Naive B cell (primary cell): ENCODE measurements at regions not wholly inside any gene's neighbourhood (a gene's known extent, or its start where the extent isn't known, plus 50 kb on each side); places are given as distances from the start of the nearest gene placed in this dataset.

Experiments
- ATAC-seq, 2 donors: fragments of 150-1000 bp; cut with Tn5 transposase; 2 replicates each; pipeline ENCODE4 v1.10.0; 2021; ENCODE audit warnings: low read depth in 2 of 2, mild to moderate bottlenecking in 2 of 2, moderate library complexity in 2 of 2
- DNase-seq: peaks from one replicate; pipeline ENCODE4 v3.0.0; 2022
- H3K27ac Mint-ChIP-seq, 6 donors: one replicate each; pipeline ENCODE4 v1.8.0; 2020 to 2022; ENCODE audit warnings: mild to moderate bottlenecking in 6 of 6, mixed read lengths in 6 of 6, moderate library complexity in 5 of 6, inconsistent platforms in 2 of 6
- H3K27me3 Mint-ChIP-seq, 3 donors: one replicate each; pipeline ENCODE4 v1.8.0; 2021 to 2022; ENCODE audit warnings: mixed read lengths in 3 of 3, mild to moderate bottlenecking in 1 of 3
- H3K36me3 Mint-ChIP-seq, 2 donors: one replicate each; pipeline ENCODE4 v1.8.0; 2020 to 2022; ENCODE audit warnings: mixed read lengths in 2 of 2, inconsistent platforms in 1 of 2, mild to moderate bottlenecking in 1 of 2
- H3K4me1 Mint-ChIP-seq, 3 donors: one replicate each; pipeline ENCODE4 v1.8.0; 2020 to 2022; ENCODE audit warnings: mixed read lengths in 3 of 3, inconsistent platforms in 1 of 3, mild to moderate bottlenecking in 1 of 3, moderate library complexity in 1 of 3
- H3K4me3 Mint-ChIP-seq, 8 donors: one replicate each; pipeline ENCODE4 v1.8.0; 2020 to 2022; ENCODE audit warnings: mild to moderate bottlenecking in 8 of 8, mixed read lengths in 8 of 8, moderate library complexity in 8 of 8, inconsistent platforms in 2 of 8
- H3K9me3 Mint-ChIP-seq, 7 donors: one replicate each; pipeline ENCODE4 v1.8.0; 2020 to 2022; ENCODE audit warnings: mixed read lengths in 7 of 7, mild to moderate bottlenecking in 5 of 7, inconsistent platforms in 2 of 7, moderate library complexity in 1 of 7

DNA sequence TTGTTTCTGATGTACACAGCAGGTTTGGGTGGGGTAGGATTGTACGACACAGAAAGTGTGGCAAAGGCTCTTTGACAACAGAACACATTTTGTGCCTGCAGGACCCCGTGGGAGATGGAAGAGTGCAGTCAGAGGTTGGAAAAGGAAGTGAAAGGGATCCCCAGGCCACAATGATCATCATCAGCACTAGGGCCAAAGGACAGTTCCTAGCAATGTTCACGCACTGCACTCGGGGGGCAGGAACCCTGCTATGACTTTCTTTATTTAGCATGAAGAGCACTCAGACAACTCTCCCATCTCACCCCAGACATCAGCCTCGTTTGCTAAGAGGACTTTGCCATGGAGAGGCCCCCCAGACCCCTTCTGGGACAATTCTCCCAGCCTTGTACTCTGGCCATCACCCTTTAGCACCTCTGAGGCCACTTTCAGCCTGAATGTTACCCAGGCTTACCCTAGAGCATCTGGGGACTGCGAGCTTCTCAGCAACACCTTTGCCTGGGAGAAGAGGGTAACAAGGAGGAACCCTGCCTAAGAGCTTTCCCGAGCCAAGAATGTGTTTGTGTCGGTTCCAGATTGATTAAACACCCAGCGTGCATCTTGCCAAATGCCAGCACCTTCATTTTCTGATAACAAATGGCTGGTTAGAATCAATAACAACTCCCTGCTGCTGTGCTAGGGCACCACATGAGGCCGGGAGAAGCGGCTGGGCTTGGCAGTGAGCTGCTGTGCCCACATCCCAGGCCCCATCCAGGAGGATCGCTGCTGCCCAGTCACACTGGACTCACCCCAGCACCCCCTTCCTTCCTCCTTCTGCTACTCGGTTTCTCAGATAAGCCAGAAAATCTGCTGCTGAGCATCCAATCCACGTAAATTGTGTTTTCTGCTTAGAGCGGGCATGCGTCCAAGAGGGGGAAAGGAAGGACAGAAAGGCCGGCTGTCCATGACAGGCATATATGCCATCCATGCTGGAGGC is 633.1 kb downstream of the AJAP1 start:
- Mint-ChIP-seq H3K36me3 (no peaks in the 10 kb centered on the region), H3K4me1 (no peaks in the 10 kb centered on the region), H3K9me3 (peaks cover 0 to 24% (median 0%) of the 10 kb centered on the region in 7 donors), H3K4me3 (no peak overlapping the region), H3K27me3 (peaks cover 0 to 24% (median 8%) of the 10 kb centered on the region in 3 donors), H3K27ac (no peak overlapping the region)
- no peak for ATAC-seq
- DNase-seq, result no peak

DNA sequence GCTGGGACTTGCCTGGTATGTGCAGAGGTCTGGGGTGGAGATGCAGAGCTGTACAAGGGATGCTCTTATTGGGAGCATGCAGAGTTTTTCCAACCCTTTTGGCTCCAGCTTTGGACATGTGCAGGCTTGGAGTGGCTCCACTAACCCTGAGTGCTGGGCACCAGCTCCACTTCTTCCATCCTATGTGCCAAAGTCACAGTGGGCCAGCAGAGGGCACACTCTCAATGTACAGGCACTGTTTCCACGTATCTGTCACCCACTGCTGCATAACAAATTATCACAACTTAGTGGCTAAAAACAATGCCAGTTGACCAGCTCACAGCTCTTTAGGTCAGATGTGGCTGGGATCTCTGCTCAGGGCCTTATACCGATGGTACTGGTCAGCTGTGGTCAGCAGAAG is 631.8 kb downstream of the AJAP1 start:
- no peak overlapping the region for H3K27ac Mint-ChIP-seq
- H3K9me3 Mint-ChIP-seq, result peaks cover 0 to 29% (median 0%) of the 10 kb centered on the region in 7 donors
- DNase-seq (no peak), ATAC-seq (no peak)
- no peak overlapping the region for H3K4me3 Mint-ChIP-seq
- H3K4me1 Mint-ChIP-seq, result no peaks in the 10 kb centered on the region
- H3K36me3 Mint-ChIP-seq, result no peaks in the 10 kb centered on the region
- peaks cover 0 to 31% (median 8%) of the 10 kb centered on the region in 3 donors for H3K27me3 Mint-ChIP-seq

DNA sequence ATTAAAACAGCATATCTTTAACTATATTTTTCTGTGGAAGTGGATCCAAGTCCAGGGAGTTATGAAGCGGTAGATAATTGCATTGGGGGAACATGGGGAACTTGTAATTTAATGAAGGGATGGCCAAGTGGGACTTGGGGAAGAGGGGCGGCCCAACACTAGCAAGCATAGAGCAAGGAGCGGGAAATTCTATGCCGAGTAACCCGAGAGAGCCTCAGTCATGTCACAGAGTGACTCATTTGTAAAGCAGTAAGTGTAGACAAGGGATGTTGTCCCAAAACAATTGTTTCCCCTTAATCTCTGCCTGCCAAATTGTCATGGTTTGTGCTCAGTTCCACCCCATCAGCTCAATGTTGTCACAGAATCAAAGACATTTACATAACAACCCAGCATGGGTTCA is 620.1 kb downstream of the AJAP1 start:
- ATAC-seq, result no peak
- Mint-ChIP-seq H3K27ac (no peak overlapping the region), H3K9me3 (peaks cover 0 to 8% (median 2%) of the 10 kb centered on the region in 7 donors), H3K4me3 (no peak overlapping the region), H3K27me3 (peaks cover 0 to 5% (median 0%) of the 10 kb centered on the region in 3 donors), H3K36me3 (no peaks in the 10 kb centered on the region), H3K4me1 (no peaks in the 10 kb centered on the region)
- DNase-seq, result no peak

DNA sequence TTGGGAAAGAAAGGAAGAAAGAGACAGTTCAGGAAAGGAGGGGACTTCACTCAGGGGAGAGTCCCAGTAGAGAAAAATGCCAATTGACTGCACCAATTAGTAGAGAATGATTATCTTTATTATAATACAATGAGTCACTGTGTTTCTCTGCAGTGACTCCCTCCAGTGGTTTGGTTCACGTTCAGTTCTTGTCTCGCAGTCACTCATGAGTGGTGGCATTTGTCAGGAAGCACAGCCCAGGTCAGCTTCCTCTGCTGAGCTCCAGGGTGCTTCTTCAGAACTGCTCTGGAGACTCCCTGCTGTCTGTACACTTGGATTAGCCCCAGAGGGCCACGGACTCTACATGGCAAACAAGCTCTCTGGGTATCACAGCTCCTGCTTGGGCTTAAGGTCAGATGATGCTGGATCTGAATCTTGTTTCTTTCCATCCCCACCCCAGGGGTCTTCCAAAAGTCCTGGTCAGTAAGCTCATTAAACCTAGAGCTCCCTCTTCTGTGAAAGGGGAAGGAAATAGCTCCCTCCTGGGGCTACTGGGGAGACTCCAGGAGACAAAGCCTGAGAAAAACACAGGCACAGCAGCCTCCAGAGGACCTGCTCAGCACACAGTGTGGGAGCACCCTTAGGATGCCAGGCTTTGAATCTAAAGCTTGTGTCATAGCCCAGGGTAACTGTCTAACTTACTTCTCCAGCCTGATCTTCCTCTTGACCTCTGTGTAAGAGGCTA is 619.0 kb downstream of the AJAP1 start:
- no peak for ATAC-seq
- H3K27ac Mint-ChIP-seq, result no peak overlapping the region
- no peak overlapping the region for H3K4me3 Mint-ChIP-seq
- no peaks in the 10 kb centered on the region for H3K4me1 Mint-ChIP-seq
- H3K27me3 Mint-ChIP-seq, result peaks cover 0 to 5% (median 0%) of the 10 kb centered on the region in 3 donors
- DNase-seq, result no peak
- H3K9me3 Mint-ChIP-seq, result peaks cover 0 to 14% (median 5%) of the 10 kb centered on the region in 7 donors
- peaks cover 0 to 6% of the 10 kb centered on the region in 2 donors for H3K36me3 Mint-ChIP-seq

DNA sequence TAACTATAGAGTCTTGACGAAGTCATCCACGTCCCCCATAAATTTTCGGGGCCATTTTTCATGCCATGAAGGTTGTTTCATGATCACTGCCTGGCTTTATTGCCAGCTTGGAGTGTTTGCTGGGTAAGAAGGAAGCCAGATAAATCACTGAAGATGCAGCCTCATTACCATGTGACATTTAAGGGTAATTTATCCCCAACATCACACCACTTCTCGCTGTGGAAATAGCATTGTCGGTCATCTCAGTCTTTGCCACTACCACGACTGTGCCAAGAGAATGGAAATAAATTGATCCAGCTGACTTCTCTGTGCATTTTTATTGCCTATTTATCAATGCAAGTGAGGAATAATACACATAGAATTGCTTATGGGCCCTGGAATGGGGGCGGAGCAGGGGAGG is 617.9 kb downstream of the AJAP1 start:
- H3K36me3 Mint-ChIP-seq, result peaks cover 0 to 7% of the 10 kb centered on the region in 2 donors
- peaks cover 0 to 14% (median 5%) of the 10 kb centered on the region in 7 donors for H3K9me3 Mint-ChIP-seq
- H3K27ac Mint-ChIP-seq, result no peak overlapping the region
- no peak for DNase-seq
- H3K4me1 Mint-ChIP-seq, result no peaks in the 10 kb centered on the region
- peaks cover 0 to 10% (median 0%) of the 10 kb centered on the region in 3 donors for H3K27me3 Mint-ChIP-seq
- H3K4me3 Mint-ChIP-seq, result peak overlapping the region in 1 of 8 donors; percentile 48
- ATAC-seq, result no peak

DNA sequence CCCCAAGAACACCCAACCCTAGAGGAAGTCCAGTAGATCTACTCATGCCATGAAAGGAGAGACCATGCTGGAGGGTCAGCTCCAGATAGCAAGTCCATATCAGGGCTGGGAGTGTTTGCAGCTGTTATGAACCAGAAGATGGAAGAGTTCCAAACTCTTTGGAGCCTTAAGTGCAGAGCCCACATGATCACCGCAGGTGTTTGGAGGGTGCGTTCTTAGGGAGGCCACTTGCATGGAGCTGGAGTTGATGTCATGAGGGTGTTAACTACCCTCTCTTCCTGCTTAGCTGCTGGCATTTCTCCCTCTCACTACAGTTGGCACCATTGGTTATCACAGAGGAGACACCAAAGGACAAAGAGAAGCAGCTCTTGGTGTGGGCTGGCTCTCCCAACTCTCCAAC is 616.9 kb downstream of the AJAP1 start:
- Mint-ChIP-seq H3K4me1 (no peaks in the 10 kb centered on the region), H3K27ac (no peak overlapping the region), H3K9me3 (peaks cover 0 to 14% (median 5%) of the 10 kb centered on the region in 7 donors), H3K4me3 (no peak overlapping the region), H3K27me3 (peaks cover 0 to 13% (median 0%) of the 10 kb centered on the region in 3 donors), H3K36me3 (peaks cover 0 to 7% of the 10 kb centered on the region in 2 donors)
- ATAC-seq, result no peak
- DNase-seq, result no peak

DNA sequence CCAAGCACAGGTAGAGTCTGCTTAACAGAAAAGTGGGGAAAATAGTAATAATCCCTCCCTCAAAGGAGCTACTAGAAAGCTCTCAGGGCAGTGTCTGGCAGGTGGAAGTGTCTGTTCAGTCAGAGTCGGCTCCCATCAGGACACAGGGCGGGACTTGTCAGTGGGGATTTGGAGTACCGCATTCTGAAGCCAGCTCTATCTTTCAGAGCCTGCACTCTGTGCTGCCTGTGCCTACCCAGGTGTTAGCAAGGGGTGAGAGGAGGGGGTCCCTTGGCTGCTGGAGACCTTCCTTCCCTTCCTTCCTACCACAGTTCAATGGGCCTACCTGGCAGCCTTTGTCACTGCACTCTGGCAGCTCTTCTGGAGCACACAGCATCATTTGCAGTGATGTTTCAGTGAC is 615.5 kb downstream of the AJAP1 start:
- peaks cover 0 to 14% (median 5%) of the 10 kb centered on the region in 7 donors for H3K9me3 Mint-ChIP-seq
- ATAC-seq (no peak), DNase-seq (no peak)
- no peaks in the 10 kb centered on the region for H3K4me1 Mint-ChIP-seq
- no peak overlapping the region for H3K4me3 Mint-ChIP-seq
- H3K36me3 Mint-ChIP-seq, result peaks cover 0 to 7% of the 10 kb centered on the region in 2 donors
- peaks cover 0 to 13% (median 0%) of the 10 kb centered on the region in 3 donors for H3K27me3 Mint-ChIP-seq
- no peak overlapping the region for H3K27ac Mint-ChIP-seq

DNA sequence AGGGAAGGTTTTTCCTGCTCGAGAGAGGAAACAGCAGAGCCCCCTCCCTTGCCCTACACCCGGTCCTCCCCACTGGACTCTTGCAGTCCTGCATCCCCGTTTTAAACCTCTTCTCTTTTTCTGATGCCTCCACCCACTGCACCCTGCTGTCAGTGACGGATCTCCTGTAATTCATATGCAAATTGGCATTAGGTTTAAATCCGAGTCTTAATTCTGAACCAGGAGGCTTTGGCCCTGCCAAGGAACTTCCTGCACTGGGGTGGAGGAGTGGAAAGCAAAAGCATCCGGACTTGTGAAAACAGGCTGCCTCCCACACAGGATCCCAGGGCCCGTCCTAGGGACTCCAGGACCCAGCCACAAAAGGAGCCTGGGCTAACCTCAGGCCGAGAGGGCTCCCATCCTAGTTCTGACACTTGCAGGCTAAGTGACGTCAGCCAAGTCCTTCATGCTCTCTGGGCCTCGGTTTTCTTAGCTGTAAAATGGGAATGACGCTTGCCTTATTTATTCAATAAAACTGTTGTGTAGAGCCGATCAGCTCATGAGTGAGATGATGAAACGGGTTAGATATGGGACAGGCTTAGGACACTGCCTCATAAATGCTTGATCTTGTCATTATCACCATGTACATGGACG is 613.3 kb downstream of the AJAP1 start:
- H3K4me3 Mint-ChIP-seq, result no peak overlapping the region
- no peaks in the 10 kb centered on the region for H3K4me1 Mint-ChIP-seq
- peaks cover 0 to 7% of the 10 kb centered on the region in 2 donors for H3K36me3 Mint-ChIP-seq
- H3K27ac Mint-ChIP-seq, result no peak overlapping the region
- H3K9me3 Mint-ChIP-seq, result peaks cover 3 to 32% (median 8%) of the 10 kb centered on the region in 7 donors
- DNase-seq (no peak), ATAC-seq (no peak)
- H3K27me3 Mint-ChIP-seq, result peaks cover 0 to 7% (median 0%) of the 10 kb centered on the region in 3 donors

DNA sequence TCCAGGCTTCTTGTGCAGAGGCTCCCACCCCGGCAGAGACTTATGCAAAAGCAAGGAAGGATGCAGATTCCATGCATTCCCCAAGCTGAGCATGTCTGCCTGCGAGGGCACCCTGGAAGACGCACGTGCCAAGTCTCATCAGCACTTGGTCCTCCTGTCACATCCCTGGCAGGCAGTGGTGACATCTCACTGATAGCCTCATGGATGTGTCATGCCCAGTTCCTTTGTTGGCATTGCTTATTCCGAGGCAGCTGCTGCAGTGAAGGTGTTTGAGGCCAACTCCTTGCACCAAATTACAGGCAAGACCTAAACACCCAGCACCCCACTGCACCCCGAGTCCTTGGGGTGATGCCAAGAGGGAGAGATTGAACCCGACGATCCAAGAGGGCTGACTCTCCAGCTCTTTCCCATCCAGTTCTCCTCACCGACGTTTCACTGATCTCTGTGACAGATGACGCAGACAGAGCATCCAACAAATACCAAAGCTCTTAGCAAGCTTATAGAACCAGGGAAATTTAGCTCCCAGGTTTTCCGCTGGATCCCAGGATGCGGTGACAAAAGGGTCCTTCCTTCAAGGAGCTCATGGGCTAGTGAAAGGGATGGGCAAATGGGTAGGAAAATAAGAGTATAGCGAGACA is 611.1 kb downstream of the AJAP1 start:
- no peak overlapping the region for H3K27ac Mint-ChIP-seq
- peaks cover 0 to 7% of the 10 kb centered on the region in 2 donors for H3K36me3 Mint-ChIP-seq
- no peak for DNase-seq
- ATAC-seq, result no peak
- peaks cover 0 to 7% (median 0%) of the 10 kb centered on the region in 3 donors for H3K27me3 Mint-ChIP-seq
- H3K9me3 Mint-ChIP-seq, result peaks cover 4 to 45% (median 10%) of the 10 kb centered on the region in 7 donors
- no peak overlapping the region for H3K4me3 Mint-ChIP-seq
- H3K4me1 Mint-ChIP-seq, result no peaks in the 10 kb centered on the region

DNA sequence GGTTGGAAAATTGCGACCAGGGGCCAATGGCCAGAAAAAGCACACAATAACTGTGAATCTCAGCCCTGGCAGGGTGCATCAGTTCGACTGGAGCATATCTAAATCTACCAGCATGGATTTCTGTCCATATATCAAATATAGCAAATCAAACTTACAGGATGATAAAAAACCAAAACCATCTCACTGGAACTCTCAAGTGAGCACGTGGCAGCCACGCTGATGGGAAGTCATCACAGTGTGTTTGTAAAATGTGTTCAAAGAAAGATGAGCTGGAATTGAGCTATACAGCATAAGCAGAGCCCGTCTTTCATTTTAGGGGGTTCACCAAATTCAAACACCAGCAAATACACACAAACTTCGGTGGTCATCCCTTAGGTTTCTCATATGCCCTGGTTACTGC is 610.1 kb downstream of the AJAP1 start:
- Mint-ChIP-seq H3K27me3 (peaks cover 0 to 7% (median 1%) of the 10 kb centered on the region in 3 donors), H3K4me1 (no peaks in the 10 kb centered on the region), H3K4me3 (no peak overlapping the region), H3K9me3 (peaks cover 8 to 49% (median 11%) of the 10 kb centered on the region in 7 donors), H3K27ac (no peak overlapping the region), H3K36me3 (peaks cover 0 to 11% of the 10 kb centered on the region in 2 donors)
- ATAC-seq (no peak), DNase-seq (no peak)

DNA sequence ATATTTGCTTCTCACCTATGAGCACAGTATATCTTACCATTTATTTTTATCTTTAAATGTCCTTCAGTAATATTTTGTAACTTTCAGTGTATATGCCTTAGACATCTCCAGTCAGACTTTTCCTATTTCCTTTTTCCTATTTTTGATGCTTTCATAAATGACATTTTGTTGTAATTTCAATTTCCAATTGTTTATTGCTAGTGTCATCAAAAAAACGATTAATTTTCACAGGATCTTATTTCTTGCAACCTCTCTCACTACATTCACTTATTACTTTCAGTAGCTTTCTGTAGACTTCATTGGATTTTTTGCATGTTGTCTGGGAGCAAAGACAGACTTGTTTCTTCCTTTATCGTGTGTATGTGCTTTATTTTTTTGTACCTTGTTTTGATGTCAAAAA is 602.4 kb downstream of the AJAP1 start:
- Mint-ChIP-seq H3K36me3 (peaks cover 0 to 8% of the 10 kb centered on the region in 2 donors), H3K4me1 (no peaks in the 10 kb centered on the region), H3K9me3 (peaks cover 14 to 40% (median 16%) of the 10 kb centered on the region in 7 donors), H3K27me3 (peaks cover 0 to 9% (median 5%) of the 10 kb centered on the region in 3 donors), H3K27ac (no peak overlapping the region), H3K4me3 (no peak overlapping the region)
- DNase-seq (no peak), ATAC-seq (no peak)

DNA sequence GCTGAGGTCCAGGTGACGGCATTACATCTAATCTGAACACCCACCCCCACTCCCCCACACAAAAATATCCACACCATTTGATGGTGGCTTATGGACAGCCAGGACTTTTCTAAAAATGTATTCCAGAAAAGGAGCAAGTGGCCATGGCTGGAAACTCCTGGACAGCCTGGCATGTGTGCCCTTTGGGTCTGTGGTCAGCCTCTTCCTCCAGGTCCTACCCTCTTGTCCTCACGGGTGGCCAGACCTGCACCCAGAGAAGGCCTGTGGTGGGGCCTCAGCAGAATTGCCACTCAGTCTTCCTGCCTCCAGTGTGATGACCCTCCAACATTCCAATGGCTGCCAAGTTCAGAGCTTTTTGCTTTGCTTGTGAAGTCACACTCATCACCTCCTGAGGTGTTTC is 600.6 kb downstream of the AJAP1 start:
- H3K9me3 Mint-ChIP-seq, result peaks cover 14 to 40% (median 15%) of the 10 kb centered on the region in 7 donors
- ATAC-seq (no peak), DNase-seq (no peak)
- H3K27me3 Mint-ChIP-seq, result peaks cover 0 to 12% (median 9%) of the 10 kb centered on the region in 3 donors
- H3K4me3 Mint-ChIP-seq, result no peak overlapping the region
- peaks cover 0 to 8% of the 10 kb centered on the region in 2 donors for H3K36me3 Mint-ChIP-seq
- no peak overlapping the region for H3K27ac Mint-ChIP-seq
- H3K4me1 Mint-ChIP-seq, result no peaks in the 10 kb centered on the region
